HG02943 (cell line): ENCODE measurements at regions not wholly inside any gene's neighbourhood (a gene's known extent, or its start where the extent isn't known, plus 50 kb on each side); places are given as distances from the start of the nearest gene placed in this dataset.
A peak's percentile ranks its signal among the peaks of the same experiment; 100 is the strongest.

Source experiments
- ATAC-seq: cut with Tn5 transposase; IDR thresholded peaks from one replicate; pipeline ENCODE4 v1.9.1; 2021; ENCODE audit warnings: mild to moderate bottlenecking, low read depth, moderate library complexity; ENCODE audit not compliant: unreplicated experiment

DNA sequence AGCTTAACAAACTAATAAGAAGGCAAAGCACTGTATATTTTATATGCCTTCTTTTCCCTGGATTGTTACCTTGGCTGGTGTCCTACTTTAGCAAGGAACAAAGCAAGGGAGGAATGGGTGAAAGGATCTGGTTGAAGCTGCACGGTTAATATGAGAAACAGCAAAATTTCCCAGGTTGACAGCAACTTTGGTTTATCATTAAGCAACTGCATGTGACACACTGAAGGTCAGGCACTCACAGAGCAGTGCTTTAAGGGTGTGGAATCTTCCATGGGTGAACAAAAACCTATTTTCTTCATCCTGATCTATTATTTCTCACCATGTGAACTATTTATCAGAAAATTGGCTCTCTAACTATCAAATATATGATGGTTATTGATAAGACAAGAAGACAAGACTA, 109.0 kb upstream of the ATP10B start:
- no peak for ATAC-seq

DNA sequence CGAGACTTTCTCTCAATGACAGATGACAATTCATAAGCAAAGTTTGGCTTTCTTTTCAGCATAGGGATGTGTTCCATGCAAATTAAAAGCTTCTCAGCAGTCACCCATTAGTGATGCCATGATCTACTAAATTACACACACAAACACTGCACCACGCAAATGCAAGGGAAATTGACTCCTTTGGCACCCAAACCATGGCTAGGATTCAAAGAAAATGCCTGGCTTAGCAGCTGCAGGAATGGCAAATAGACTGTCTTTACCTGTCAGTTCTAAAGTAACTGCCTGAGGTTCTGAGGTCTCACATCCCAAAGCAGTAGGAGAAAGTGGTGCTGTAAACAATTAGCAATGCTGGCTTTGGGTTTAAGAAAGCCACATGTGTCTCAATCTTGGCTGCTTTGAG, 108.6 kb upstream of the ATP10B start:
- no peak for ATAC-seq

- ATAC-seq: no peak
Measured at GRCh38 chr5:160959804-160960203, 107.8 kb upstream of the ATP10B start.

DNA sequence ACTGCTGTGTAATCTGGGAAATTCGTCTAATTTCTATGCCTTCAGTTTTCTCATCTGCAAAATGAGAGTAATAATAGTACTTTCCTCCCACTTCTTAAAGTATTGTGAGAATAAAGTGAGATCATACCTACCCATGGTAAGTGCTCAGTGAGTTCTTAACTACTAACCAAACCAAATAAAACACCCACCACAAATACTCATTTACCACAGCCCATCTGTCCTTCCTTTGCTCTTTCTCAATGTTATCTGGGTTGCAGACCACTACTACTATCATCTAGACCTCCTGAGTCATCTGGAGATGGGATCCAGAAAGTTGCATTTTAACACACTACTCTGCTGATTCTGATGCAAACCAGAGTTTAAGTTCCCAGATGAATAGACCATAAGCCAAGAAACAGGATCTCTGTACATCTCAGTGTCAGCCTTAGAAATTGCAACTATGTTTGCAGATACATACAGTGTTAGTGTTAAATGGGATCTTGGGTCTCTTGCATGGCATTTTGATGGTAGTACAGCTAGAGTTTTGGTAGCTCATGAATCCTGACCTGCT, 105.4 kb upstream of the ATP10B start:
- ATAC-seq: peak; percentile 37

- ATAC-seq: no peak
Measured at GRCh38 chr5:160956051-160956450, 104.0 kb upstream of the ATP10B start.

DNA sequence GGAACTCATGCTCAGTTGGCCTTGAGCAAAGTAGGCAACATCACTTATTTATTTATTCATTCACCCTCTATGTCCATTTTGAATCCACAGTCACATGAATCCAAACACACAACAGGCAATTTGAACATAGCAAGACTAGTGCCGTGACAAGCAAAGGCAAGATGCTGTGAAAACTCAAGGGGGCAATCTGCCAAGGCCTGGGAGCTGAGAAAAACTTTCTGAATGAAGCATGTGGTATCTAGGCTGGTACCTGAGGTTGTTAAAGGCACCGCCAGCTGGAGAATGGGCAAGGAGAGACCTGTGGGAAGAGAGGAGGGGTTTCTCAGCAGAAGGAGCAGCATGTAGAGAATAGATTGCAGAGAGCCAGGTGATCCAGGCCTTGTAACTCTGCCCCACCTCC, 98.3 kb upstream of the ATP10B start:
- no peak for ATAC-seq

DNA sequence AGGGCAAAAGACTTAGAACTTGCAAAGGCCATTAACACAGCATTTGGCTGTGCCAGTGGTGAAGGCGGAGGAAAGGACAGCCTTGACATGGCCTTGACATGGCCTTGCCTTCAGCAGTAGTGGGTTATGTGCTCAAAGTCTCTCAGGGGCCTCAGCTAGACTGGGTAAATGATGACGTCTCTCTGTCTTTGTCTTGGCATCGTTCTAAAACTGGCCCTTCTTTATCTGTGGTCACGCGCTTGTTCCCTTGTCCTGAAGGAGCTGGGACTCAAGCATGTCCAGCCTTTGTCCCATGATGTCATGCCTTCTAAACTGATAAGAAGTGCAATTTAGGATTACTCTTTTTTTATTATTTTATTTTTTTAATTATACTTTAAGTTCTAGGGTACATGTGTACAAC, 88.7 kb upstream of the ATP10B start:
- ATAC-seq: no peak

DNA sequence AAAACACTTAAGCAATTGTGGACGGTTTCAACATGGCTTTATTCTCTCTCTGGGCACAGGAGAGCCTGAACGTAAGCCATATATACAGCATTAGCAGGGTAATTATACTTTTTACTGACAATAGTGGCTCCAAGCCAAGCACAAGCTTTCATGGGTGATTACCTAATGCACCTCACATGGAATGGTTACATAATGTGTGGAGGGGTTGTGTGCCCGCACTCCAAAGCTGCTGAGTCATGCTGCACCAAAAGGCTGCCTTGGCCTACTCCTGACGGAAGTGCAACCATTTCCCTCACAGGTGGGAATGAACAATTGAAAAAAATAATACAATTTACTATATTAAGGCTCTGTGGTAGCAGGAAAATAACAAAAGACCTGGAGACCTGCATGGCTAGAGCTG, 86.5 kb upstream of the ATP10B start:
- ATAC-seq: no peak

DNA sequence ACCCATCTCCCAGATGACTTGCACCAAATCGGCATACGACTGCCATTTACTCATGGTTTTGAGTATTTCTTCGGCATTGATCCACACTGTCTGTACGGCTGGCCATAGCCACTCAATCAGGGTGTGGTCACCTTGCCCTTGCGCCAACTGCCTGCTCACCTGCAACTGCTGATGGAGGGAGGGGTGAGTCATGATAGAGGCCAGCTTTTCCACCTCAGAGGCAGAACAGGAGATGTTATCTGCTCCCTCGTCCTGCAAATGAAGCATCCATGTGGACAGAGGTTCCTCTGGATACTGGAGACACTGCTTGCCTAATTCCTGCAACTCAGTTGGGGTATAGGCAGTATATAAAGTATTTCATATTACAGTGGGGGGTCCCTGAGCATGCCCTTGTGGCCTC, 85.6 kb upstream of the ATP10B start:
- ATAC-seq: no peak

- ATAC-seq: no peak
Measured at GRCh38 chr5:160935776-160936175, 83.8 kb upstream of the ATP10B start.

- no peak for ATAC-seq
Measured at GRCh38 chr5:160931283-160931682, 79.3 kb upstream of the ATP10B start.

DNA sequence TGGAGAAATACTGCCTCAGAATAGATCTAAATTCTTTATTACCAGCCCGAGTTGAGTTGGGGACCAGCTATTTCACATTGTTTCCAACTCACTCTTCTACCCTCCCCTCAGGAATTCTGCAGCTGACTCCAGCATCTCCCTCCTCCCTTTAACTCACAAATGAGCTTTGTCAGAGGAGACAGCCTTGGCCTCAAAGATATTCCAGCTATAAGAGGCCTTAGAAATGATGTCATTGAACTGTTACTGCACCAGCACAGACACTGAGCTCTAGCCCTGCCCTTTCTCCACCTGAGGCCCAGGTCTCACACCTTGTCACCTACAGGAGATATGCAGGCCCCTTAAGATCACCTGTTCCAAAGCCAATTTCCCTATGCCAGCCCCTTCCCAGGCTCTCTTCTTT, 78.4 kb upstream of the ATP10B start:
- ATAC-seq: no peak

GRCh38 chr5:160929906-160930305, 77.9 kb upstream of the ATP10B start:
- ATAC-seq: no peak

- ATAC-seq: no peak
Measured at GRCh38 chr5:160929360-160929759, 77.3 kb upstream of the ATP10B start.

DNA sequence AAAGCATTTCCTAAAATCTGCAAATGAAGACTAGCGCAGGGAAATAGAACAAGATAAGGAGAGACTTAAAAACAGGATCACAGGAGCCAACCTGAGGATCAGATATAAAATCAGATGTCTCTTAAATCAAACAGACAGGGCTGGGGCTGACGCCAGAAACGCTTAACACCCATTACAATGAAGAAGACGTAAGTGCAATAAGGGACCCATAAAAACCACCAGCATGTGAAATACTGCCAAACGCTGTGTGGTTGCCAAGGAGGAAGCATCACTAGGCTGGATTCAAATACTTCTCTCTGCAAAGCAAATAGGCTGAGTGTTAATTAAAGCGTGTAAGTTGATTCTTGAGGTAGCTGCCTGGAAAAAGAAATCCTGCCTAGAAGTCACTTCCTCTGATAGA, 74.4 kb upstream of the ATP10B start:
- ATAC-seq: no peak

GRCh38 chr5:160925281-160925680, 73.3 kb upstream of the ATP10B start:
- ATAC-seq: no peak

DNA sequence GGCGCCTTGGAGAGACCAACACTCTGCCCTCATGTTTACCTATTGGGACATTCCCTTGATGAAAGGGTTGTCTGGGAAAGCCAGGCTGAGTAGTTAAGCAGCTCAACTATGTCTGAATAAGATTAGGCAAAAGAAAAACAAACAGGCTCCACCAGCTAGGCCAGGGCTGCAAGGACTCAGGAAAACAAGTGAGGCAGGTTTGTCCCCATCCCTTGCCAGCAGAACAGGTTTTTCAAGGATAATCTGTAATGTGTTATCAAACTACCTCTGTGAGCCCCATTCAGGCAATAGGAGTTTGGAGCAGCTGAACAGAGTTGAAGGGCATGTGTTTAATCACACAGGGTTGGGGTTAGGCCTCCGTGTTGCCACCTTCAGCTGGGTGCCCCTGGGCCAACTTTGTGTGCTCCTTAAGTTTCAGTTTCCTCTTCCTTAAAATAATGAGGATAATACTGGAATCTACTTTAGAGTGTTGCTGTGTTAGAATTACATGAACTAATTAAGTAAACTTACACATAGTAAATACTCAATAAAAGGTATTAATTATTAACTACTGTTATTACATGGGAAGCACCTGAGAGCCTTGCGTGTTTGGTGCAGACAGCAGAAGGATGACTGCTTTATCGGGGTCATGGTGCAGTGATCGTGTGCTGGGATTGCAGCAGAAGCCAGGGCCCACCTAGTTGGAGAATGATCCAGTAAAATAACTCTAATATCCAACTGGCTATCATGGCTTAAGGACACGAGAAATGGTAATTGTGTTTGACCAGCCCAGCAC, 72.1 kb upstream of the ATP10B start:
- no peak for ATAC-seq

GRCh38 chr5:160923411-160923810, 71.4 kb upstream of the ATP10B start:
- no peak for ATAC-seq

GRCh38 chr5:160922311-160922710, 70.3 kb upstream of the ATP10B start:
- no peak for ATAC-seq

GRCh38 chr5:160921423-160922285, 69.6 kb upstream of the ATP10B start:
- ATAC-seq: no peak

- no peak for ATAC-seq
Measured at GRCh38 chr5:160919626-160920025, 67.6 kb upstream of the ATP10B start.

GRCh38 chr5:160918386-160918785, 66.4 kb upstream of the ATP10B start:
- no peak for ATAC-seq
